Hepatocyte (in vitro differentiated cells): ENCODE measurements at regions not wholly inside any gene's neighbourhood (a gene's known extent, or its start where the extent isn't known, plus 50 kb on each side); places are given as distances from the start of the nearest gene placed in this dataset.

ENCODE experiments used
- DNase-seq: peaks from one replicate; pipeline ENCODE4 v3.0.0-alpha.2; 2016; ENCODE audit warnings: low spot score
- H2AFZ ChIP-seq: fragments of 200-600 bp; sonication (generic); 2 replicates; pipeline ENCODE4 v1.6.0; 2016; ENCODE audit warnings: antibody characterized with exemption, mild to moderate bottlenecking
- H3K27ac ChIP-seq: fragments of 200-600 bp; sonication (generic); 2 replicates; pipeline ENCODE4 v1.5.1; 2016; ENCODE audit warnings: mild to moderate bottlenecking
- H3K27me3 ChIP-seq: fragments of 200-600 bp; sonication (generic); 2 replicates; pipeline ENCODE4 v1.6.1; 2016
- H3K36me3 ChIP-seq: fragments of 200-600 bp; sonication (generic); replicated peaks from 2 replicates; pipeline ENCODE4 v1.5.1; 2016; ENCODE audit warnings: low read depth; ENCODE audit not compliant: insufficient read depth
- H3K4me1 ChIP-seq: fragments of 200-600 bp; sonication (generic); 2 replicates; pipeline ENCODE4 v1.5.1; 2016; ENCODE audit warnings: mild to moderate bottlenecking, moderate library complexity; ENCODE audit not compliant: insufficient read depth
- H3K4me2 ChIP-seq: fragments of 200-600 bp; sonication (generic); 2 replicates; pipeline ENCODE4 v1.6.0; 2016
- H3K4me3 ChIP-seq: fragments of 200-600 bp; sonication (generic); 2 replicates; pipeline ENCODE4 v1.5.1; 2016; ENCODE audit warnings: mild to moderate bottlenecking
- H3K79me2 ChIP-seq: fragments of 200-600 bp; sonication (generic); 2 replicates; pipeline ENCODE4 v1.6.0; 2017; ENCODE audit warnings: mild to moderate bottlenecking
- H3K9me2 ChIP-seq: fragments of 200-600 bp; sonication (generic); replicated peaks from 2 replicates; pipeline ENCODE4 v1.6.0; 2017; ENCODE audit warnings: mild to moderate bottlenecking; ENCODE audit not compliant: insufficient read depth
- H3K9me3 ChIP-seq: fragments of 200-600 bp; sonication (generic); 2 replicates; pipeline ENCODE4 v1.5.1; 2016; ENCODE audit warnings: low read depth, mild to moderate bottlenecking
- H4K20me1 ChIP-seq: fragments of 200-600 bp; sonication (generic); 2 replicates; pipeline ENCODE4 v1.6.0; 2016; ENCODE audit warnings: mild to moderate bottlenecking; ENCODE audit not compliant: insufficient read depth, poor library complexity, severe bottlenecking
- CTCF ChIP-seq: fragments of 200-600 bp; sonication (generic); IDR thresholded peaks from 2 replicates; pipeline ENCODE4 v1.5.1; 2016; ENCODE audit warnings: antibody characterized with exemption, mild to moderate bottlenecking; ENCODE audit not compliant: poor library complexity
- EZH2 ChIP-seq: fragments of 200-600 bp; sonication (generic); IDR thresholded peaks from 2 replicates; pipeline ENCODE4 v1.6.1; 2016; ENCODE audit warnings: antibody characterized with exemption, mild to moderate bottlenecking, borderline replicate concordance
- EZH2phosphoT487 ChIP-seq: fragments of 200-600 bp; sonication (generic); IDR thresholded peaks from one replicate; pipeline ENCODE4 v1.6.1; 2018; ENCODE audit warnings: antibody characterized with exemption, mild to moderate bottlenecking, low read depth, moderate library complexity; ENCODE audit not compliant: unreplicated experiment, severe bottlenecking
- WGBS: methylation state at CpG from one replicate; pipeline ENCODE4 v1.1.6; 2016; ENCODE audit warnings: low lambda C conversion rate; ENCODE audit errors: missing lambda C conversion rate; 5-methylcytosine and 5-hydroxymethylcytosine counted together

- peak overlapping the region; percentile 69 for H3K4me2 ChIP-seq
- no peak overlapping the region for H3K27ac ChIP-seq
- H4K20me1 ChIP-seq, result no peaks in the 10 kb centered on the region
- H3K9me2 ChIP-seq, result no peaks in the 10 kb centered on the region
- H3K9me3 ChIP-seq, result no peaks in the 10 kb centered on the region
- 6% methylated on average over 7 of the region's 7 CpGs for WGBS
- H3K4me1 ChIP-seq, result no peaks in the 10 kb centered on the region
- H3K27me3 ChIP-seq, result no peaks in the 10 kb centered on the region
- H2AFZ ChIP-seq, result peak overlapping the region; percentile 46
- no peaks in the 10 kb centered on the region for H3K79me2 ChIP-seq
- peak; percentile 80 for DNase-seq
- no peak overlapping the region for H3K4me3 ChIP-seq
- TF ChIP-seq EZH2phosphoT487 (no peak), CTCF (peak; percentile 86)
- H3K36me3 ChIP-seq, result no peaks in the 10 kb centered on the region
Observed at GRCh38 chr4:157978680-157979361, 194.0 kb downstream of the GASK1B start.

- no peaks in the 10 kb centered on the region for H3K9me2 ChIP-seq
- no peaks in the 10 kb centered on the region for H3K27me3 ChIP-seq
- H3K4me1 ChIP-seq, result no peaks in the 10 kb centered on the region
- H4K20me1 ChIP-seq, result no peaks in the 10 kb centered on the region
- WGBS, result 60% methylated on average over 4 of the region's 4 CpGs
- H3K4me3 ChIP-seq, result no peak overlapping the region
- H3K79me2 ChIP-seq, result no peaks in the 10 kb centered on the region
- H3K36me3 ChIP-seq, result no peaks in the 10 kb centered on the region
- H3K27ac ChIP-seq, result no peak overlapping the region
- TF ChIP-seq CTCF (no peak), EZH2phosphoT487 (no peak), EZH2 (no peak)
- no peak overlapping the region for H3K4me2 ChIP-seq
- no peak for DNase-seq
- no peaks in the 10 kb centered on the region for H3K9me3 ChIP-seq
- H2AFZ ChIP-seq, result no peak overlapping the region
Observed at GRCh38 chr4:157977086-157977485, 195.7 kb downstream of the GASK1B start.

- H3K36me3 ChIP-seq, result no peaks in the 10 kb centered on the region
- no peaks in the 10 kb centered on the region for H3K79me2 ChIP-seq
- H3K4me2 ChIP-seq, result peak overlapping the region; percentile 29
- H3K4me3 ChIP-seq, result no peak overlapping the region
- H3K9me2 ChIP-seq, result no peaks in the 10 kb centered on the region
- H3K27me3 ChIP-seq, result no peaks in the 10 kb centered on the region
- H2AFZ ChIP-seq, result no peak overlapping the region
- DNase-seq, result peak; percentile 13
- TF ChIP-seq EZH2 (no peak), CTCF (no peak), EZH2phosphoT487 (no peak)
- H3K27ac ChIP-seq, result no peak overlapping the region
- 71% methylated on average over 5 of the region's 5 CpGs for WGBS
- H4K20me1 ChIP-seq, result no peaks in the 10 kb centered on the region
- no peaks in the 10 kb centered on the region for H3K4me1 ChIP-seq
- H3K9me3 ChIP-seq, result no peaks in the 10 kb centered on the region
Observed at GRCh38 chr4:157973297-157973696, 199.5 kb downstream of the GASK1B start.

GRCh38 chr4:157964463-157964862 is 208.4 kb downstream of the GASK1B start:
- TF ChIP-seq EZH2 (no peak), EZH2phosphoT487 (no peak), CTCF (no peak)
- no peak overlapping the region for H2AFZ ChIP-seq
- WGBS, result 90% methylated on average over 2 of the region's 2 CpGs
- no peak overlapping the region for H3K4me3 ChIP-seq
- no peaks in the 10 kb centered on the region for H3K27me3 ChIP-seq
- DNase-seq, result no peak
- no peak overlapping the region for H3K27ac ChIP-seq
- no peaks in the 10 kb centered on the region for H4K20me1 ChIP-seq
- no peak overlapping the region for H3K4me2 ChIP-seq
- H3K36me3 ChIP-seq, result no peaks in the 10 kb centered on the region
- H3K9me3 ChIP-seq, result no peaks in the 10 kb centered on the region
- H3K79me2 ChIP-seq, result no peaks in the 10 kb centered on the region
- H3K9me2 ChIP-seq, result no peaks in the 10 kb centered on the region
- H3K4me1 ChIP-seq, result no peaks in the 10 kb centered on the region
